GM21447 (cell line): ENCODE measurements at regions not wholly inside any gene's neighbourhood (a gene's known extent, or its start where the extent isn't known, plus 50 kb on each side); places are given as distances from the start of the nearest gene placed in this dataset.

ENCODE experiments used
- ATAC-seq: cut with Tn5 transposase; IDR thresholded peaks from one replicate; pipeline ENCODE4 v1.9.1; 2021; ENCODE audit not compliant: unreplicated experiment

DNA sequence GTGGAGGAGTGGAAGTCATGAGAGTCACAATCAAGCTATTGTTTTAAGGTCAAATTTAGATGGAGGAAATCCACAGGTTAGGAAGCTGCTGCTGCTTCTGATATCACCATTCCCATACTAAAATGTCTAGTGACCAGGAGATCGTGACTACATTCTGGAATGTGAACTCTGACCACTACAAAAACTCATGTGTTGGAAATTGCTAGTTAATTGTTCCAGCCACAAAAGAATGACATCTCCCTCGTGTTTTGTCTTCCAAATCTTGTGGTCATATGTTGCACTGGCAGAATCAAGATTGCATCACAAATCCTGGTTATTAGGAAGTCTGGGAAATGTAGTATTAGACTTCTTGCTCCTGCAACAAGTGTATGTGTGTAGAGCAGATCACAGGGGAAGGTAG is 441.9 kb downstream of the CD109 start:
- no peak for ATAC-seq

- no peak for ATAC-seq
Observed at GRCh38 chr6:74134327-74134726, 438.3 kb downstream of the CD109 start.

DNA sequence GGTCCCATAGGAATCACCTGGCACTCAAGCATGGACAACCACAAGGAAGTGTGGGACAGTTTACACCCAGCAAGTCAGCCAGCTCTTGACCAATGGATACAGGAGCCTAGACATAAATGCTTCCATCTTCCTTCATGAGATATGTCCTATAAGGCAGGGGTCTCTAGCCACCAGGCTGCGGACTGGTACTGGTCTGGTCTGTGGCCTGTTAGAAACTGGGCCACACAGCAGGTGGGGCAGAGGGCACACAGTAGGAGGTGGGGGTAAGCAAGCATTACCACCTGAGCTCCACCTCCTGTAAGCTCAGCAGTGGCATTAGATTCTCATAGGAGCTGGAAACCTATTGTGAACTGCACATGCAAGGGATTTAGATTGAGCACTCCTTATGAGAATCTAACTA is 437.1 kb downstream of the CD109 start:
- ATAC-seq: no peak

- ATAC-seq: no peak
Observed at GRCh38 chr6:74130641-74131040, 434.6 kb downstream of the CD109 start.

GRCh38 chr6:74128536-74128935 is 432.5 kb downstream of the CD109 start:
- ATAC-seq: no peak

DNA sequence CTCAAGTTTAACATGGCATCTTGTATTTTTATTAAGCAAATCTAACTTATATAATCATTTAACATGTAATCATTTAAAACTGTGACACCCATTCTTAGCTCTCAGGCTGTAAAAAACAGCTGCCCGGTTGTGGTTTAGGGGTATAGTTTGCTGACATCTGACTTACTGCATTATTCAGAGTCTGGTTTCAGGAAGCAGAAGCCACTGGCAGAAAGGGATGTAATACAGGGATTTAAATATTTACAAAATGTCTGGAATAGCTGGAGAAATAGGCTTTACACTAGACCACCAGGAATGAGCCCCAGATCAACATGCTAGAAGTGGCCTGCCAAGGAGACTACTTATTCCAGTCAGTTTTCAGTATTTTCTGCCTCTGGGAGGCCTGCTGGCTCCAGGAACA is 421.1 kb downstream of the CD109 start:
- ATAC-seq: no peak

DNA sequence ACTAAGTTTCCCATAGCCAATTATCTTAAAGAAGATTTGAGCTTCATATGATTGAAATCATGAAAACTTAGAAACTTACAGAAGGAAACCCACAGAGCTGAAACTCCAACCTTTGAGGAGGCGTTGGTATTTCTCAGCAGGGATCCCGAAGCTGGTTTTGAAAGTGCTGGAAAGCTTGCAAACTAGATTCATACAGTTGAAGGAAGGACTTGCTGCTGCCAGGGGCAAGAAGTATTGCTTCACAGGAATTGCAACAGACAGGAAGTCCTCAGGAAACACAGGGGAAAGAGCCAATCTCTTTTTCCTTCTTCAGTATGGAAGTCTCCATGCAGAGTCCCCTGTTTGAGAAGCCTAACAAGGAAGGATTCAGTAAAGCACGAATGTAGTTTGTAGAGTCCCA is 419.7 kb downstream of the CD109 start:
- no peak for ATAC-seq

- no peak for ATAC-seq
Observed at GRCh38 chr6:74114428-74114827, 418.4 kb downstream of the CD109 start.

GRCh38 chr6:74113901-74114300 is 417.9 kb downstream of the CD109 start:
- no peak for ATAC-seq

DNA sequence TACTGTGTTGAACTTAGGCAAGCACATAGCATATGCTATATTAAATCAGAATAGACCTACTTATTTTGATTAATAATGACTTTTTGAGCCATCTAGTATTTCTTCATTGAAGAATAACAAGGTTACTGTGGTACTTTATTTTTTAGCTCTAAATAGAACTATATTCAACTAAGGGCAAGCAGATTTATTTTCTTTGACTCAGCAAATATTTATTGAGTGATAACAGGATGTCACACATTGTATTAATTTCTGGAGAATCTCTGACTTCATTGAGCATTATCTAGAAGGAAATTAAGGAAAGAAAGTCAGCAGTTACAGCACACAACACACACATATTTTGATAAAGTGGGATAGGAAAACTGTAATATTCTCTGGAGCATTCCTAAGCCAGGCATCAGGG is 407.4 kb downstream of the CD109 start:
- ATAC-seq: no peak

DNA sequence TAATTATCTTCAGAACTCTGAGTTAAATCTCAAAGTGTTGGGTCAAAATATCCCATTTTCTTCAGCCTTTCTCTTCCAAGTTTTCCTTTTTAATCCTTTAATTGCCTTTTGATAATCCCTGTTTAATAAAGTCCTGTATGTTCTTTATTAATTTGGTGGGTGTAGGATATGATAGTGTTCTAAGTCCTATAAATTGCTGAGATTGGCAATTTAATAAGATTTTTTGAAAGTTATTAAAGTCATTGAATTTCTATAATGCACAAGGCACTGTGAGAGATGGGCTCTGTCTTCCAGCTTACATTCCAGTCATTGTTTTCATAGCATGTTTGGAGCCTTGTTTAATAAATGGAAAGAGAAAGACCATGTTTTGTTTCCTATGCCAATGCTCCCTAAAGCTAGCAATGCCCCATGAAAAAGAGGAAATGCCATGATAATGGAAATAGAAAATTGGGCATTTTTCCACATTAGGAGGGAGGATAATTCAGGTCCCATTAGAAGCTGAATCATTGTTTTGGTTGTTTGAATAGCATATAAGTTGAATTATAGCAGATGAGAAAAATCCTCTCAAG is 404.8 kb downstream of the CD109 start:
- ATAC-seq: no peak

- no peak for ATAC-seq
Observed at GRCh38 chr6:74096329-74096728, 400.3 kb downstream of the CD109 start.

DNA sequence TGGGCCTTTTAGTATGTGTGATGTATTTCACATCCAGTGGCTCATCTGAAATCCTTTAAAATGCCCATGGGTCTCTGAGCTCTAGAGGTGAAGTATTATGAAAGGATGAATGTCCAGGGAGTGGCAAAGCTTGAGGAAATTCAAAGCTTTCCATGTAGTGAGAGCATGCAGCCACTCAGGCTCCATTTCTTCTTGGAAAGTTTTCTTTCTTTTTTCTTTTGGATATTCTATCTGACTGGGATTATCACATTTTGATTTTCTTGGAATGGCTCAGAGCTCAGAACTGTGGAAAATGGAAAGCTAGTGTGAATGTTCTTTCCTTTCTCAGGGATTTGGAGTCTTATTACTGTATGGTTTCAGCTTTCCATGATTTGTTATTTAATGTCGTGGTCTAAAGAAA is 397.4 kb downstream of the CD109 start:
- ATAC-seq: no peak

- no peak for ATAC-seq
Observed at GRCh38 chr6:74091794-74092157, 395.8 kb downstream of the CD109 start.

DNA sequence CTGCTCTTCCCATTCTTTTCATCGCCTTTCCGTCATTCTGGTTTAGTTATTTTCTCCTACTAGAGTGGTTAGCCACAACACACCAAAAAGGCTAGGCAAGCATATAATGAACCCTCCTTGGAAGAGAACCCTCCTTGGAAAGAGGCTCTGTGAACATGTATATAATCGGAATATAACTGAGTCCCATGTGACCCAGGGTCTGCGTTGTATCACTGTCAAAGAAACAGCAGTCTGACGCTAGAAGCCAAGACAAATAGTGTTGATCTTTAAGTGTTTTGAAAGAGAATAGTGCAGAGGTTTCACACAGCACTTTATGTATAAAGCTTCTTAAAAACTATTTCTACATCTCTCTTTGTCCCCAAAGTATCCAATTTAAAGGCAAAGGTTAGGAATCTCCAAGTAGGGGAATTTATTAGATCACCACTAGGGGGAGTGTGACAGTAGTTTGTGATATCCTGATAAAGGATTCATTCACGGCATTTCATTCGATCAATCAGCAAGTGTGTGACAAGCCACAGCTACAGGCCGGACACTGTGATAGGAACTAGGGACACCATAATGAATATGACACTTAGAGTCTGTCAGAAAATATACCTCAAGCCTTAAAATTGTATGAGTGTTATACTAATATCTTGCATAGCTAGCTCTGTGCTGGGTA is 395.3 kb downstream of the CD109 start:
- ATAC-seq: peak; percentile 57

DNA sequence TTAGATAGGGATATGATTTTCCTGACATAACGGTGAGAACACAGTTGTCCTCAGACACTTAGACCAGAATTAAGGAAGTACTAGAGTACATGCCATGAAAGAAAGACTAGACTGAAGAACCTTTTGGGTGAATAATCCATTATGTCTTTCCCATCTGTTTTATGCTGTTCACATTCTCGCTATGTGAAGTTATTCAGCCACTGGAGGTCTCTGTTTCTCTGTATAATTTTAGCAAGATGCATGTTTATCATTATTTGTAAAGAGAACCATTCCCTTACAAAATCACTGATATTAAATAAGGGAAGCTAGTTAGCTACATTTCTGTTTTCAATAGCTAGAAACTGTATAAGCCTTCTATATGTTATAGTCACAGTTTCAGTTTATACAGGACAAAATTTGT is 391.9 kb downstream of the CD109 start:
- ATAC-seq: no peak

DNA sequence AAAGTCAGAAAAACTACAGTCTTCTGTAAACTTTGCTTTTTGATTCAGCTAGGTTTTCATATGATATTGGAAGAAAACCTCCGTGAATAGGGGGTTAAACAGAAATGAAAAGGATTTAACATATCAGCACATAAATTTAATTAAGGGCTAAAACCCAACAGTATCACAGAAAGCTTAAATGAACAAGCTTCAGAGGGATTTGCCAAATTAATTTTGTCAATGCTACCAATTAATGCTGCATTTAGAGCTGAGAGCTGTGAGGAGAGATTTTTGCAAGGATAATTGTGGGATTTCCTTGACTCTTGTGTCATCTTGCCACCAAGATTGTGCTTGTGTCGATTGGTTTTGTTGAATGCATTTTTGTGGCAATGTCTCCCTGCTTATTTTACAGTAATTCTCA is 379.9 kb downstream of the CD109 start:
- ATAC-seq: no peak

- ATAC-seq: no peak
Observed at GRCh38 chr6:74075323-74075722, 379.3 kb downstream of the CD109 start.

- ATAC-seq: no peak
Observed at GRCh38 chr6:74074645-74075044, 378.6 kb downstream of the CD109 start.

GRCh38 chr6:74073999-74074398 is 378.0 kb downstream of the CD109 start:
- no peak for ATAC-seq

DNA sequence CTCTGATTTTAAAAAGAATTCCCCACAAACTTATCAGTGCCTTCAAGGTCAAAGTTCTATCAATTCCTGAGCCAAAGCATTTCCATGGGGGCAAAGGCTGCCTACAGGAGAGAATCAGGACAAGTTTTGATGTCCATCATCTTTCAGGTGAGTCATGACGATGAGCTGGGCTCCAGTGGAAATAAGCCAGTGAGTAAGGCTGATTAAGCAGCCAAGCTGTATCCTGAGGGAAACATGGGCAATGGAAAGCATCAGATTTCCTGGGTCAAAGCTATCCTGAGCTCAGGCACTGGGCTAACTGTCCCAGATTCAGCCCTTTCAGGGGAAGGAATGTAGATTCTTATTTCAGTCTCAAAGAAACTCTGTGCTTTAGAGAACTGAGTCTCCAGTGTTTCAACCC is 377.4 kb downstream of the CD109 start:
- ATAC-seq: no peak

- ATAC-seq: no peak
Observed at GRCh38 chr6:74071214-74071613, 375.2 kb downstream of the CD109 start.

- ATAC-seq: no peak
Observed at GRCh38 chr6:74070711-74071110, 374.7 kb downstream of the CD109 start.
